OCI-LY7 (cell line): ENCODE measurements at regions not wholly inside any gene's neighbourhood (a gene's known extent, or its start where the extent isn't known, plus 50 kb on each side); places are given as distances from the start of the nearest gene placed in this dataset.

Experiments
- BruUV-seq: library from RNA; stranded (reverse); fragments of 400-500 nt; replicated peaks from 2 replicates; lab custom pipeline; 2021; lab: Mats Ljungman, UMichigan
- CTCF ChIA-PET: fragments of 300-600 bp; sonication (Branson Sonifier 250); formaldehyde crosslinking; loops from one replicate; lab custom pipeline; 2022; ENCODE audit warnings: antibody characterized with exemption; ENCODE audit not compliant: unreplicated experiment; lab: Charles Lee
- POLR2A ChIA-PET: fragments of 300-600 bp; sonication (Branson Sonifier 250); formaldehyde crosslinking; loops from one replicate; lab custom pipeline; 2022; ENCODE audit warnings: antibody characterized with exemption; lab: Charles Lee
- DNase-seq: peaks from one replicate; pipeline ENCODE4 v3.0.0-alpha.2; 2015; ENCODE audit warnings: low spot score
- H2AFZ ChIP-seq: fragments of 200-600 bp; sonication (generic), shearing (Covaris generic); 2 replicates; pipeline ENCODE4 v1.6.1; 2014; ENCODE audit warnings: mild to moderate bottlenecking, antibody characterized with exemption, low read length, moderate library complexity
- H3K27ac ChIP-seq: fragments of 200-600 bp; sonication (generic); 2 replicates; pipeline ENCODE4 v1.5.1; 2014; ENCODE audit warnings: mixed run types, low read depth, mild to moderate bottlenecking, moderate library complexity, low read length, inconsistent platforms; ENCODE audit not compliant: poor library complexity, severe bottlenecking
- H3K36me3 ChIP-seq: fragments of 200-600 bp; sonication (generic); 2 replicates; pipeline ENCODE4 v1.6.1; 2014; ENCODE audit warnings: mild to moderate bottlenecking, antibody characterized with exemption, low read length, moderate library complexity, mixed read lengths; ENCODE audit not compliant: insufficient read depth
- H3K4me1 ChIP-seq: fragments of 200-600 bp; sonication (generic); 2 replicates; pipeline ENCODE4 v1.5.1; 2014; ENCODE audit warnings: mild to moderate bottlenecking, low read length; ENCODE audit not compliant: insufficient read depth, poor library complexity, severe bottlenecking
- H3K4me2 ChIP-seq: fragments of 200-600 bp; sonication (generic); 2 replicates; pipeline ENCODE4 v1.6.1; 2014; ENCODE audit warnings: mild to moderate bottlenecking, low read length
- H3K4me3 ChIP-seq: fragments of 200-600 bp; sonication (generic); 2 replicates; pipeline ENCODE4 v1.5.1; 2014; ENCODE audit warnings: mild to moderate bottlenecking, low read depth, low read length; ENCODE audit not compliant: poor library complexity, severe bottlenecking
- H3K79me2 ChIP-seq: fragments of 200-600 bp; sonication (generic); 2 replicates; pipeline ENCODE4 v1.6.1; 2016; ENCODE audit warnings: low read depth, mild to moderate bottlenecking, low read length, moderate library complexity, mixed read lengths; ENCODE audit not compliant: insufficient read depth
- H3K9me2 ChIP-seq: fragments of 200-600 bp; sonication (generic); 2 replicates; pipeline ENCODE4 v1.6.1; 2016; ENCODE audit warnings: mild to moderate bottlenecking, low read length, mixed read lengths; ENCODE audit not compliant: insufficient read depth
- H3K9me3 ChIP-seq: fragments of 200-600 bp; sonication (generic); 2 replicates; pipeline ENCODE4 v1.6.1; 2014; ENCODE audit warnings: mild to moderate bottlenecking, mixed run types, low read length, mixed read lengths
- H4K20me1 ChIP-seq: fragments of 200-600 bp; sonication (generic); 2 replicates; pipeline ENCODE4 v1.6.1; 2014; ENCODE audit warnings: mild to moderate bottlenecking, antibody characterized with exemption, low read length, moderate library complexity, mixed read lengths; ENCODE audit not compliant: insufficient read depth
- CTCF ChIP-seq: fragments of 200-600 bp; sonication (generic); conservative IDR thresholded peaks from 2 replicates; pipeline ENCODE4 v1.5.1; 2014; ENCODE audit warnings: mild to moderate bottlenecking, antibody characterized with exemption, low read length, moderate library complexity, mixed read lengths
- EZH2phosphoT487 ChIP-seq: fragments of 200-600 bp; sonication (generic); IDR thresholded peaks from 2 replicates; pipeline ENCODE4 v1.6.1; 2018; ENCODE audit warnings: low read depth, borderline replicate concordance, mild to moderate bottlenecking, mixed run types, antibody characterized with exemption, low read length, moderate library complexity, mixed read lengths
- intact Hi-C: fragments of 100-400 bp; cut with micrococcal nuclease; formaldehyde crosslinking; loops from one replicate; pipeline ENCODE4 v1.10.0; 2022; ENCODE audit not compliant: unreplicated experiment

GRCh38 chr6:23511817-23512216 lies 614.2 kb upstream of the NRSN1 start:
- Histone ChIP-seq H2AFZ (no peak overlapping the region), H3K4me1 (no peaks in the 10 kb centered on the region), H3K27ac (no peak overlapping the region), H4K20me1 (no peaks in the 10 kb centered on the region), H3K4me2 (no peak overlapping the region), H3K9me3 (no peaks in the 10 kb centered on the region), H3K4me3 (no peak overlapping the region), H3K36me3 (no peaks in the 10 kb centered on the region), H3K9me2 (no peaks in the 10 kb centered on the region), H3K79me2 (no peaks in the 10 kb centered on the region)
- intact Hi-C loops: no loop called here
- TF ChIP-seq EZH2phosphoT487 (no peak), CTCF (no peak)
- no TSS peak for BruUV-seq
- DNase-seq: no peak
- POLR2A ChIA-PET: no interaction called here
- CTCF ChIA-PET: no interaction called here

GRCh38 chr6:23518294-23518693 lies 607.7 kb upstream of the NRSN1 start:
- no peak for DNase-seq
- no peak overlapping the region for H3K4me2 ChIP-seq
- no TSS peak for BruUV-seq
- H3K4me3 ChIP-seq: no peak overlapping the region
- no peak overlapping the region for H2AFZ ChIP-seq
- no peaks in the 10 kb centered on the region for H3K9me3 ChIP-seq
- TF ChIP-seq EZH2phosphoT487 (no peak), CTCF (no peak)
- H4K20me1 ChIP-seq: no peaks in the 10 kb centered on the region
- H3K36me3 ChIP-seq: no peaks in the 10 kb centered on the region
- H3K4me1 ChIP-seq: no peaks in the 10 kb centered on the region
- ChIA-PET CTCF (no interaction called here), POLR2A (interaction anchor here (1.2 kb wide), 1 partner anchor 18 kb away, joined by 6 read pairs; no protein-coding TSS in a partner anchor)
- intact Hi-C loops: no loop called here
- H3K79me2 ChIP-seq: no peaks in the 10 kb centered on the region
- no peak overlapping the region for H3K27ac ChIP-seq
- H3K9me2 ChIP-seq: no peaks in the 10 kb centered on the region

GRCh38 chr6:23522792-23523547 lies 603.0 kb upstream of the NRSN1 start:
- H2AFZ ChIP-seq: no peak overlapping the region
- ChIA-PET POLR2A (no interaction called here), CTCF (no interaction called here)
- no peak overlapping the region for H3K4me2 ChIP-seq
- H3K36me3 ChIP-seq: no peaks in the 10 kb centered on the region
- H3K9me3 ChIP-seq: no peaks in the 10 kb centered on the region
- H4K20me1 ChIP-seq: no peaks in the 10 kb centered on the region
- no peaks in the 10 kb centered on the region for H3K4me1 ChIP-seq
- no peak overlapping the region for H3K4me3 ChIP-seq
- intact Hi-C loops: no loop called here
- no peak for TF ChIP-seq CTCF
- no peak for TF ChIP-seq EZH2phosphoT487
- no peak for DNase-seq
- H3K9me2 ChIP-seq: no peaks in the 10 kb centered on the region
- no TSS peak for BruUV-seq
- no peak overlapping the region for H3K27ac ChIP-seq
- H3K79me2 ChIP-seq: no peaks in the 10 kb centered on the region
